PC-9 (cell line): ENCODE measurements at regions not wholly inside any gene's neighbourhood (a gene's known extent, or its start where the extent isn't known, plus 50 kb on each side); places are given as distances from the start of the nearest gene placed in this dataset.

Experiments
- CTCF ChIP-seq: fragments of 200-600 bp; sonication (generic); conservative IDR thresholded peaks from 2 replicates; pipeline ENCODE4 v1.6.1; 2017; ENCODE audit warnings: mixed run types, antibody characterized with exemption, mild to moderate bottlenecking, moderate library complexity
- EZH2 ChIP-seq: fragments of 200-600 bp; sonication (generic); IDR thresholded peaks from 2 replicates; pipeline ENCODE4 v1.8.0; 2017; ENCODE audit warnings: antibody characterized with exemption, low read depth

GRCh38 chr1:5611851-5612250 lies 380.4 kb downstream of the NPHP4 start:
- no peak for TF ChIP-seq CTCF
- no peak for TF ChIP-seq EZH2
